Neural cell (in vitro differentiated cells): ENCODE measurements at regions not wholly inside any gene's neighbourhood (a gene's known extent, or its start where the extent isn't known, plus 50 kb on each side); places are given as distances from the start of the nearest gene placed in this dataset.

Experiments used
- H2AFZ ChIP-seq: fragments of 200-600, 300-800 bp; sonication (generic), shearing (Covaris generic); 2 replicates; pipeline ENCODE4 v1.6.0; 2014; ENCODE audit warnings: low read depth, mild to moderate bottlenecking, antibody characterized with exemption, low read length, moderate library complexity
- H3F3A ChIP-seq: fragments of 200-600 bp; shearing (Covaris generic); 2 replicates; pipeline ENCODE4 v1.6.1; 2016; ENCODE audit warnings: mild to moderate bottlenecking, moderate library complexity, mixed read lengths, antibody characterized with exemption, low read length; ENCODE audit not compliant: insufficient read depth, poor library complexity, severe bottlenecking
- H3K27ac ChIP-seq: fragments of 200-600, 300-800 bp; sonication (generic), shearing (Covaris generic); 2 replicates; pipeline ENCODE4 v1.5.1; 2014; ENCODE audit warnings: mild to moderate bottlenecking, low read length, moderate library complexity
- H3K27me3 ChIP-seq: fragments of 300-800, 200-600 bp; sonication (generic), shearing (Covaris generic); 2 replicates; pipeline ENCODE4 v1.6.0; 2014; ENCODE audit warnings: mild to moderate bottlenecking, low read depth, low read length, moderate library complexity; ENCODE audit not compliant: insufficient read depth
- H3K36me3 ChIP-seq: fragments of 300-800, 200-600 bp; sonication (generic), shearing (Covaris generic); 2 replicates; pipeline ENCODE4 v1.5.1; 2014; ENCODE audit warnings: mild to moderate bottlenecking, antibody characterized with exemption, low read length, moderate library complexity; ENCODE audit not compliant: insufficient read depth
- H3K4me2 ChIP-seq: fragments of 300-800, 200-600 bp; sonication (generic), shearing (Covaris generic); 2 replicates; pipeline ENCODE4 v1.6.0; 2014; ENCODE audit warnings: mild to moderate bottlenecking, low read length
- H3K4me3 ChIP-seq: fragments of 300-800, 200-600 bp; sonication (generic), shearing (Covaris generic); 2 replicates; pipeline ENCODE4 v1.5.1; 2014; ENCODE audit warnings: mild to moderate bottlenecking, low read length, moderate library complexity
- H3K79me2 ChIP-seq: fragments of 200-600 bp; shearing (Covaris generic); replicated peaks from 2 replicates; pipeline ENCODE4 v1.6.0; 2014; ENCODE audit warnings: mild to moderate bottlenecking, low read length, moderate library complexity; ENCODE audit not compliant: insufficient read depth
- H3K9ac ChIP-seq: fragments of 300-800, 200-600 bp; sonication (generic), shearing (Covaris generic); 2 replicates; pipeline ENCODE4 v1.6.1; 2016; ENCODE audit warnings: mild to moderate bottlenecking, low read length, mixed read lengths
- H3K9me2 ChIP-seq: fragments of 200-600 bp; shearing (Covaris generic); 2 replicates; pipeline ENCODE4 v1.6.1; 2016; ENCODE audit warnings: mild to moderate bottlenecking, low read length, mixed read lengths; ENCODE audit not compliant: insufficient read depth
- H3K9me3 ChIP-seq: fragments of 200-600, 300-800 bp; sonication (generic), shearing (Covaris generic); 2 replicates; pipeline ENCODE4 v1.6.1; 2016; ENCODE audit warnings: mild to moderate bottlenecking, mixed run types, low read length, moderate library complexity, mixed read lengths
- H4K20me1 ChIP-seq: fragments of 200-600 bp; shearing (Covaris generic); 2 replicates; pipeline ENCODE4 v1.6.1; 2016; ENCODE audit warnings: mild to moderate bottlenecking, mixed run types; ENCODE audit not compliant: insufficient read depth
- CTCF ChIP-seq: fragments of 450-650 bp; IDR thresholded peaks from 2 replicates; pipeline ENCODE4 v1.5.1; 2014; ENCODE audit warnings: antibody characterized with exemption, mild to moderate bottlenecking, moderate library complexity; ENCODE audit not compliant: poor library complexity, severe bottlenecking
- EP300 ChIP-seq: fragments of 450-650 bp; conservative IDR thresholded peaks from 2 replicates; pipeline ENCODE4 v1.6.1; 2014; ENCODE audit warnings: antibody characterized with exemption, mild to moderate bottlenecking, moderate library complexity; ENCODE audit not compliant: poor library complexity, severe bottlenecking
- EZH2 ChIP-seq: fragments of 200-600, 300-800 bp; shearing (Covaris generic), sonication (generic); IDR thresholded peaks from 2 replicates; pipeline ENCODE4 v1.6.1; 2014; ENCODE audit warnings: antibody characterized with exemption, low read length, borderline replicate concordance, mild to moderate bottlenecking; ENCODE audit not compliant: insufficient read depth, poor library complexity, severe bottlenecking
- MXI1 ChIP-seq: fragments of 450-650 bp; conservative IDR thresholded peaks from 2 replicates; pipeline ENCODE4 v1.6.1; 2014; ENCODE audit warnings: antibody characterized with exemption, mild to moderate bottlenecking; ENCODE audit not compliant: poor library complexity, severe bottlenecking
- POLR2AphosphoS5 ChIP-seq: IDR thresholded peaks from 2 replicates; pipeline ENCODE4 v1.6.1; 2012
- RAD21 ChIP-seq: fragments of 450-650 bp; conservative IDR thresholded peaks from 2 replicates; pipeline ENCODE4 v1.6.1; 2014; ENCODE audit warnings: antibody characterized with exemption, mild to moderate bottlenecking, moderate library complexity
- SMC3 ChIP-seq: fragments of 450-650 bp; conservative IDR thresholded peaks from 2 replicates; pipeline ENCODE4 v1.6.1; 2014; ENCODE audit warnings: antibody characterized with exemption, mild to moderate bottlenecking, moderate library complexity; ENCODE audit not compliant: poor library complexity
- TAF1 ChIP-seq: IDR thresholded peaks from 2 replicates; pipeline ENCODE4 v1.6.1; 2012; ENCODE audit warnings: low read depth
- TF ChIP-seq, protein P1 (sequence below): IDR thresholded peaks from 2 replicates; pipeline ENCODE4 v1.6.1; 2012; ENCODE audit warnings: borderline replicate concordance

DNA sequence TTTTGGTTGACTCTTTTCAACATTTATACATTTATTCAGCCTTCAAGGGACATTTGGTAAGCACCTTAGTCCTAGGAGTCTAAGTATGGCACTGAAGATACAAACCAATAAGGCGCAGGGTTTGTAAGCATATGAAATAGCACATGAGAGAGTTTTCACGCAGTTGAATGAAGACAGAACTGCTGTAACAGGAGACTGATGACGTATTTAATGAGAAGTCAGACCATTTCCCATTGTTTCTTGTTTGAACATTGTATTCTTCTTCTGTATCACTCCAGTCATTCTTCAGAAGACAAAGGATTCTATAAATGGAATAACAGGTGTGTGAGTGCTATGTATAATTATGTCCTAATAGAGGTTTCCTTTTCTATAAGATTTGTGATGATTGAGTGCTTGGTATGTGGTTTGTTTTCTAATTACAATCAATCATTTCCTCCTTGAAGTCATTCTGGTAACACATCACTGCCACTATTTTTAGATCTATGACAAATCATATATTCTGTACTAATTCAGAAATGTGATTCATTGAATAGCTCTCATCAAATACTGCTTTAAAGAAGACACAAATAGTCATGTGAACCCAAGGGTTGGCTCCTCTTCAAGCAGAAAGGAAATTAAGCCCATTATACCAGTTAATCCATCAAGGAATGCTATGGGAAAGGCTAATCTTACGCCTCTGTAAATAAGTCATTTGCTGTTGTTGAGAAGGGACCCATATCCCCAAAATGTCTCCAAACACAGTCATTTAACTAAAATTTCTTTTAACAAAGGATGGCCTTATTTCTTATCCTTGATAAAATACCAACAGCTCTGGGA lies 222.8 kb upstream of the NBEA start:
- Histone ChIP-seq H3K27ac (peak overlapping the region; percentile 59), H3K9me2 (no peaks in the 10 kb centered on the region), H3K4me3 (no peak overlapping the region), H3K79me2 (no peaks in the 10 kb centered on the region), H3K4me2 (peak overlapping the region; percentile 32), H3K36me3 (no peaks in the 10 kb centered on the region), H3F3A (no peaks in the 10 kb centered on the region), H4K20me1 (no peaks in the 10 kb centered on the region), H3K27me3 (no peaks in the 10 kb centered on the region), H3K9me3 (no peaks in the 10 kb centered on the region), H2AFZ (peak overlapping the region; percentile 4), H3K9ac (no peak overlapping the region)
- no peak for TF ChIP-seq TAF1
- TF ChIP-seq RAD21 = no peak
- peak; percentile 76 for TF ChIP-seq EP300
- TF ChIP-seq EZH2 = no peak
- no peak for TF ChIP-seq CTCF
- TF ChIP-seq, protein P1, sequence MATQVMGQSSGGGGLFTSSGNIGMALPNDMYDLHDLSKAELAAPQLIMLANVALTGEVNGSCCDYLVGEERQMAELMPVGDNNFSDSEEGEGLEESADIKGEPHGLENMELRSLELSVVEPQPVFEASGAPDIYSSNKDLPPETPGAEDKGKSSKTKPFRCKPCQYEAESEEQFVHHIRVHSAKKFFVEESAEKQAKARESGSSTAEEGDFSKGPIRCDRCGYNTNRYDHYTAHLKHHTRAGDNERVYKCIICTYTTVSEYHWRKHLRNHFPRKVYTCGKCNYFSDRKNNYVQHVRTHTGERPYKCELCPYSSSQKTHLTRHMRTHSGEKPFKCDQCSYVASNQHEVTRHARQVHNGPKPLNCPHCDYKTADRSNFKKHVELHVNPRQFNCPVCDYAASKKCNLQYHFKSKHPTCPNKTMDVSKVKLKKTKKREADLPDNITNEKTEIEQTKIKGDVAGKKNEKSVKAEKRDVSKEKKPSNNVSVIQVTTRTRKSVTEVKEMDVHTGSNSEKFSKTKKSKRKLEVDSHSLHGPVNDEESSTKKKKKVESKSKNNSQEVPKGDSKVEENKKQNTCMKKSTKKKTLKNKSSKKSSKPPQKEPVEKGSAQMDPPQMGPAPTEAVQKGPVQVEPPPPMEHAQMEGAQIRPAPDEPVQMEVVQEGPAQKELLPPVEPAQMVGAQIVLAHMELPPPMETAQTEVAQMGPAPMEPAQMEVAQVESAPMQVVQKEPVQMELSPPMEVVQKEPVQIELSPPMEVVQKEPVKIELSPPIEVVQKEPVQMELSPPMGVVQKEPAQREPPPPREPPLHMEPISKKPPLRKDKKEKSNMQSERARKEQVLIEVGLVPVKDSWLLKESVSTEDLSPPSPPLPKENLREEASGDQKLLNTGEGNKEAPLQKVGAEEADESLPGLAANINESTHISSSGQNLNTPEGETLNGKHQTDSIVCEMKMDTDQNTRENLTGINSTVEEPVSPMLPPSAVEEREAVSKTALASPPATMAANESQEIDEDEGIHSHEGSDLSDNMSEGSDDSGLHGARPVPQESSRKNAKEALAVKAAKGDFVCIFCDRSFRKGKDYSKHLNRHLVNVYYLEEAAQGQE = peak; percentile 21
- no peak for TF ChIP-seq POLR2AphosphoS5
- no peak for TF ChIP-seq SMC3
- no peak for TF ChIP-seq MXI1

- Histone ChIP-seq H3K4me3 (no peak overlapping the region), H3F3A (no peaks in the 10 kb centered on the region), H3K36me3 (no peaks in the 10 kb centered on the region), H3K27ac (no peak overlapping the region), H3K9ac (no peak overlapping the region), H3K79me2 (no peaks in the 10 kb centered on the region), H3K9me3 (no peaks in the 10 kb centered on the region), H3K9me2 (no peaks in the 10 kb centered on the region), H2AFZ (no peak overlapping the region), H3K27me3 (no peaks in the 10 kb centered on the region), H3K4me2 (no peak overlapping the region), H4K20me1 (no peaks in the 10 kb centered on the region)
- TF ChIP-seq SMC3 = no peak
- no peak for TF ChIP-seq POLR2AphosphoS5
- TF ChIP-seq CTCF = no peak
- no peak for TF ChIP-seq TAF1
- no peak for TF ChIP-seq MXI1
- TF ChIP-seq EZH2 = no peak
- TF ChIP-seq, protein P1 = no peak
Observed at GRCh38 chr13:34720618-34721017, 221.5 kb upstream of the NBEA start.
